ENCODE measurements at regions not wholly inside any gene's neighbourhood (a gene's known extent, or its start where the extent isn't known, plus 50 kb on each side); places are given as distances from the start of the nearest gene placed in this dataset.
"Not testable (repeated sequence)": the region's sequence is repeated elsewhere in the genome, so short reads cannot be mapped to it uniquely, and the experiment has no call there.

DNA sequence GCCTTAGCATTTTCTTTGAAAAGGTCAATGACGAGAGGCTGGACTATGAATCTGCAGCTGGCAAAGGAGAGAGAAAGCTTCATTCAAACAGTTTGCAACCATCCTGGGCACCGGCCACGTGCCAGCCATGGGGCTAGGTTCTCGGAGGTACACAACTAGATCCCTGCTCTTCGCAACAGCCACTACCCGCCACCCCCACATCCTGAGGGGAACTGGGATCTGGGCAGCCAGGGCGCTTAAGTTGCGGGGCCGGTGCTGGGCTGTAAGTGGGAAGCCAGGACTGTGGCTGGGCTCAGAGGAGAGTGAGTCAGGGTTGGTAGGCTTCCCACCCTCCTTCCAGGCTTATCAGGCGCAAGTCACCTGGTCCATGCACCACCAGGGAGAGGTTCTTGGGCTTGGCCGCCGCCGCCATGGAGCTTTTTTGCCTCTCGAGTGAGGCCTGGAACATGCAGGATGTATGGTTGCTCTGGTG, 95.0 kb upstream of the TERB2 start:
- no peak overlapping the region for H3K4me3 ChIP-seq (replicated peaks; ENCODE audit: low read depth, low read length)
- TF ChIP-seq CTCF (IDR thresholded peaks at IDR 0.05; ENCODE audit: low read length, missing control alignments) = no peak
- DNase-seq (ENCODE audit: low read depth) = no peak

GRCh38 chr15:44861917-44862316, 94.6 kb upstream of the TERB2 start:
- no peak for TF ChIP-seq CTCF (IDR thresholded peaks at IDR 0.05; ENCODE audit: low read length, missing control alignments)
- no peak overlapping the region for H3K4me3 ChIP-seq (replicated peaks; ENCODE audit: low read depth, low read length)
- DNase-seq (ENCODE audit: low read depth) = no peak

DNA sequence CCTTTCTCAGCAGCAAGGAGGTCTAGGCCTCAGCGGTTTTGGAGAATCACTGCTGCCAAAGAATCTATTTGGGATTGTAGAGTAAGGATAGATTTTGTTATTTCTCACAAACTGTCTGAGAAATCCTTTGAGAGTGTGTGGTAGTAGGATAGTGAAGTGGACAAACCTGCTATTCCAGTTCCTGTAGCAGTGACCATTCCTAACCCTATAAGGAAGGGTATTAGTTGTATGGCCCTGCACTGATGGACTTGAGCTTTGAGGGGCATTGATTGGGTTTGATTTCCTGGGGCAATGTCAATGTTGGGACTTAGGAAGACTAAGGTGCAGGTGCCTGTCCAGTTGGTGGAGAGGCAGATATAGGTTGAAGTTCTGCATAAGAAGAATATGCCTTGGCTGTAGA, 93.6 kb upstream of the TERB2 start:
- not testable (repeated sequence) for DNase-seq (ENCODE audit: low read depth); H3K4me3 ChIP-seq (replicated peaks; ENCODE audit: low read depth, low read length)

- not testable (repeated sequence) for H3K4me3 ChIP-seq (replicated peaks; ENCODE audit: low read depth, low read length); DNase-seq (ENCODE audit: low read depth)
Observed at GRCh38 chr15:44868100-44868499, 88.4 kb upstream of the TERB2 start.

DNA sequence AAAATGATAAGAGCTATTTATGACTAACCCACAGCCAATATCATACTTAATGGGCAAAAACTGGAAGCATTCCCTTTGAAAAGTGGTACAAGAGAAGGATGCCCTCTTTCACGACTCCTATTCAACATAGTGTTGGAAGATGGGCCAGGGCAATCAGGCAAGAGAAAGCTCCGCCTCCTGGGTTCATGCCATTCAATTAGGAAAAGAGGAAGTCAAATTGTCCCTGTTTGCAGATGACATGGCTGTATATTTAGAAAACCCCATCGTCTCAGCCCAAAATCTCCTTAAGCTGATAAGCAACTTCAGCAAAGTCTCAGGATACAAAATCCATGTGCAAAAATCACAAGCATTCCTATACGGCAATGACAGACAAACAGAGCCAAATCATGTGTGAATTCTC, 86.4 kb upstream of the TERB2 start:
- DNase-seq (ENCODE audit: low read depth); H3K4me3 ChIP-seq (replicated peaks; ENCODE audit: low read depth, low read length): not testable (repeated sequence)

- no peak for TF ChIP-seq CTCF (IDR thresholded peaks at IDR 0.05; ENCODE audit: low read length, missing control alignments)
- H3K4me3 ChIP-seq (replicated peaks; ENCODE audit: low read depth, low read length) = no peak overlapping the region
- no peak for DNase-seq (ENCODE audit: low read depth)
Observed at GRCh38 chr15:44873103-44873502, 83.4 kb upstream of the TERB2 start.

- no peak overlapping the region for H3K4me3 ChIP-seq (replicated peaks; ENCODE audit: low read depth, low read length)
- TF ChIP-seq CTCF (IDR thresholded peaks at IDR 0.05; ENCODE audit: low read length, missing control alignments) = no peak
- DNase-seq (ENCODE audit: low read depth) = no peak
Observed at GRCh38 chr15:44879066-44879465, 77.4 kb upstream of the TERB2 start.

GRCh38 chr15:44882499-44882968, 74.0 kb upstream of the TERB2 start:
- DNase-seq (ENCODE audit: low read depth) = no peak
- no peak overlapping the region for H3K4me3 ChIP-seq (replicated peaks; ENCODE audit: low read depth, low read length)
- no peak for TF ChIP-seq CTCF (IDR thresholded peaks at IDR 0.05; ENCODE audit: low read length, missing control alignments)

All from fibroblast of pulmonary artery (primary cell).